ENCODE measurements at regions not wholly inside any gene's neighbourhood (a gene's known extent, or its start where the extent isn't known, plus 50 kb on each side); places are given as distances from the start of the nearest gene placed in this dataset.

DNA sequence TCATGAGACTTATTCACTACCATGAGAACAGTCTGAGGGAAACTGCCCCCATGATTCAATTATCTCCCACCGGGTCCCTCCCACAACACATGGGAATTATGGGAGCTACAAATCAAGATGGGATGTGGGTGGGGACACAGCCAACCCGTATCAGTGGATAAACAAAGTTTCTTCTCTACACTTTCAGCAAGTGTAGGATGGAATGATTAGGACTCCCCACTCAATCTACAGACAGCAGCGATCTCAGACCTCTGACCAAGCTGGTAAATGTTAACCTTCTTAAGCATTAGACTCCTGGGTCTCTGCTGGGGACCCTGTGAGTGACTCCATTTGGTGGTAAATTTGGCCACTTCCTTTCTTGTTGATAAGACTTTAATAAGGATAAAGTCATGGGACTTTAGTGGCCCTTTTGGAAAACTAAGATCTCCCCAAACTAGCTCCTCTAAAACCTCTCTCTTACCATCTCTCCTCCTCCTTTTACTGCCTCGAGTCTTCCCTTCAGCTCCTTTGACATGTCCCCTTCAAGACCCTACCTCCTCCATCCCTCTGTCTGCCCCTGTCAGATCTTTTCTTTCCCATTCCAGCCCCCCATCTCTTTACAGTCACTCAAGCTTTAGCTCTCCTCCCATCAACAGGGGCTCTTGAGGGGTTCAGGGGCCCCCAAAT is 71.9 kb downstream of the MYL12B start:
- no peak overlapping the region for H3K4me3 ChIP-seq (ENCODE audit: control insufficient read depth, low read depth, low read length)
- TF ChIP-seq CTCF (IDR thresholded peaks at IDR 0.05; ENCODE audit: control insufficient read depth, insufficient read depth, low read depth, low read length, missing control alignments), result no peak
- DNase-seq (ENCODE audit: low read depth), result no peak

DNA sequence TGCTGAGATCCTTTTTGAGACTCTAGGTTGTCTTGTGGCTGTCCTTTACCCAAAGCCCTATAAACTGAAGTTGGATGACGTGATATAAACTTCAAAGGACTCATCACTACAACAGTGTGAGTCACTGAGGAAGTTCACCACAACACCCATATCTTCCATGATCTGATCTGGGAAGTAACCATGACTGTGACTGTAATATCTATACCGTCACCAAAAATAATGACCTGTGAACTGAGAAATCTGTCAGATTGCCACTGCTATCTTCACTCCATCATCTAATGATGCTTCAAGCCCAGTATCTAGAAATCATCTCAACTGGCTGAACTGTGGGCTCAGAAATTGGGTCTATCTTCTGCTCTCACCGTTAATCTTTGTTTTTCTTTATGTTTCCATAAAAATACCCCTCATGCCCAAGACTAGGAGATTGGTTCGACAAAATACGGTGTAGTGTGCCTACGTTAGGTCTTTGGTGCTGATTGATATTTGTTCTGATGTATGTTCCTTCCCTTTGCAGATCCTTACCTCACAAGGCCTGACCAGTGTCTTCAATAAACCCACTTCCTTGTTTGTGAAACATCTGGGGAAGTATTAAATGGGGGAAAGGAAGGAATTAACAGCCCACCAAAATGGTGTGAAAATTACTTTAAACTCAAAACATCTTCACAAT is 78.2 kb downstream of the MYL12B start:
- H3K4me3 ChIP-seq (ENCODE audit: control insufficient read depth, low read depth, low read length), result no peak overlapping the region
- no peak for DNase-seq (ENCODE audit: low read depth)

DNA sequence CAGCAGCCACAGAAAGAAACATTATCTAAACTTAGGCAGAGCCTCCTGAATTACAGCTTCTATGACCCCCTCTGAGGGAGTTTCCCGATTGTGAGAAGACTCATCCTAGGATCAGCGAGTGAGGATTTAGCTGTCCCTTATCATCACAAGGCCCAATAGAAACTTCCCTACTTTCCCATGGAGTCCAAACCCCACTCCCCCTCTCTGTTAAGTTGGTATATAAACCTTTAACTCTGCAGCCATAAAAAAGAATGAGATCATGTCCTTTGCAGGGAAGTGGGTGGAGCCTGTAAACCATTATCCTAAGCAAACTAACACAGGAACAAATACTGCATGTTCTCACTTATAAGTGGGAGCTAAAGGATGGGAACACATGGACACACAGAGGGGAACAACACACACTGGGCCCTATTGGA is 78.8 kb downstream of the MYL12B start:
- H3K4me3 ChIP-seq (ENCODE audit: control insufficient read depth, low read depth, low read length), result no peak overlapping the region
- no peak for DNase-seq (ENCODE audit: low read depth)
- TF ChIP-seq CTCF (IDR thresholded peaks at IDR 0.05; ENCODE audit: control insufficient read depth, insufficient read depth, low read depth, low read length, missing control alignments), result no peak

More for the DNA sequence above, 78.2 kb downstream of the MYL12B start:
- no peak for TF ChIP-seq CTCF (IDR thresholded peaks at IDR 0.05; ENCODE audit: control insufficient read depth, insufficient read depth, low read depth, low read length, missing control alignments)

DNA sequence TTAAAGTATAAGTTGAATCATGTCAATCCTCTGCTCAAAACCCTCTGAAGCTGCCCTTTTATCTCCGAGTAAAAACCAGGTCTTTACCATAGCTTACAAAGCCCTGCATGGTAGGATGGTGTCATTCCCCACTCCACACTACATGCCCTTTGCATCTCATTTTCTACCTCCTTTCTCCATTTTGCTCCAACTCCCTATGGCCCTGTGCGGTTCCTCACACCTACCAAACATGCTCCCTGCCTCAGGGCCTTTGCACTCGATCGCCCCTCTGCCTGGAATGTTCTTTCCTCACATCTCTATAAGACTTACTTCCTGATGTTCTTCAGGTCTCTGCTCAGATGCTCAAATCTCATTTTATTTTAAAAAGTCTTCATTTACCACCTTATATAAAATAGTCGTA is 80.7 kb downstream of the MYL12B start:
- no peak for DNase-seq (ENCODE audit: low read depth)
- no peak overlapping the region for H3K4me3 ChIP-seq (ENCODE audit: control insufficient read depth, low read depth, low read length)
- no peak for TF ChIP-seq CTCF (IDR thresholded peaks at IDR 0.05; ENCODE audit: control insufficient read depth, insufficient read depth, low read depth, low read length, missing control alignments)

GRCh38 chr18:3345452-3345851 is 83.5 kb downstream of the MYL12B start:
- TF ChIP-seq CTCF (IDR thresholded peaks at IDR 0.05; ENCODE audit: control insufficient read depth, insufficient read depth, low read depth, low read length, missing control alignments), result no peak
- H3K4me3 ChIP-seq (ENCODE audit: control insufficient read depth, low read depth, low read length), result no peak overlapping the region
- DNase-seq (ENCODE audit: low read depth), result no peak

DNA sequence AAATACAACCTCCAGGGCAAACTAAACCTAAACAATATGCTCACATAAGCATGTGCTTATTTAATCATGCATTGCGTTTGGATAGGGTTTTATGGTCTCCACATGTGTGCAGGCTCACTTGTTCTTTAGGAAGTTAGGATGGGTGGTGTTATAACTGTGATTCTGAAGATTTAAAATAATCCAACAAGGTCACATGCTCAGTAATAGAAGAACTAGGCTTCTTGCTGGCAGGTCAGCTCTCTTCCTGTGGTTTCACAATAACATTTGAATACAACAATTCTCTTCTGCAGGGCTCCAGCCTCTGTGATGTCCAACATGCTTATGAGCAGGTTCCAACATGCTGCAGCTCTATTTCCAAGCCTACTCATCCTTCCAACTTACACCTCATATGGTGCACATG is 84.0 kb downstream of the MYL12B start:
- TF ChIP-seq CTCF (IDR thresholded peaks at IDR 0.05; ENCODE audit: control insufficient read depth, insufficient read depth, low read depth, low read length, missing control alignments), result no peak
- H3K4me3 ChIP-seq (ENCODE audit: control insufficient read depth, low read depth, low read length), result no peak overlapping the region
- no peak for DNase-seq (ENCODE audit: low read depth)
